Large intestine (tissue), 3 donors: ENCODE measurements at regions not wholly inside any gene's neighbourhood (a gene's known extent, or its start where the extent isn't known, plus 50 kb on each side); places are given as distances from the start of the nearest gene placed in this dataset.
"Not testable (repeated sequence)": the region's sequence is repeated elsewhere in the genome, so short reads cannot be mapped to it uniquely, and the experiment has no call there.

Experiments used
- DNase-seq, 2 donors: peaks; one replicate each; pipeline versions ENCODE4 v3.0.0 to v3.0.0-alpha.2; 2013
- H3K27ac ChIP-seq: one replicate; pipeline ENCODE4 v1.5.1; 2013; ENCODE audit warnings: low read length
- H3K27me3 ChIP-seq: 2 replicates; pipeline ENCODE4 v1.6.1; 2013; ENCODE audit warnings: low read length; ENCODE audit not compliant: control insufficient read depth, insufficient read depth
- H3K36me3 ChIP-seq: 2 replicates; pipeline ENCODE4 v1.6.1; 2013; ENCODE audit warnings: low read length; ENCODE audit not compliant: control insufficient read depth, insufficient read depth
- H3K4me1 ChIP-seq: one replicate; pipeline ENCODE4 v1.6.1; 2013; ENCODE audit warnings: low read length; ENCODE audit not compliant: control insufficient read depth, insufficient read depth
- H3K4me3 ChIP-seq: one replicate; pipeline ENCODE4 v1.5.1; 2013; ENCODE audit warnings: low read length
- H3K9me3 ChIP-seq: one replicate; pipeline ENCODE4 v1.6.1; 2013; ENCODE audit warnings: mild to moderate bottlenecking, low read depth, low read length, moderate library complexity; ENCODE audit not compliant: control insufficient read depth
- WGBS: methylation state at CpG from one replicate; pipeline ENCODE4 v1.1.5; 2013; ENCODE audit warnings: low lambda C conversion rate; ENCODE audit not compliant: insufficient coverage; 5-methylcytosine and 5-hydroxymethylcytosine counted together

DNA sequence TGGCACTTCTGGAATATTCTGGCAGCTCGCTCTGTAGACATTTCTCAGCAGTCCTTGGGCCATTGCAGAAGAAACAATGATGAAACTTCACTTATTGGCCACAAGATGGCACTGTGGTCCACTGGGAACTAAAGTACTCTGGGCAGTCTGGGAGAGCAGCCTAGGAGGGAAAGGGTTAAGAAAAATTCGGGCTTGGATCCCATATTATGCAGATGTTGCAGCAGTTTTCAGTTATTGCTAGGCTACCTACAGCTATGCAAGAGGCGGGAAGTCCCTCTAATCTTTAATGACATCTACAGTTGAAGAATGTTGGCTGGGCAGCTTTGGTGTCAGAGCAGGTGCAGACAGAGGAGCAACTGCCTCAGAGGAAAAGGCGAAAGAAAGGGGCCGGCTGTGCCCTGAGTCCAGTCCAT is 201.7 kb upstream of the PRSS58 start:
- H3K9me3 ChIP-seq, result no peaks in the 10 kb centered on the region
- H3K4me3 ChIP-seq, result no peak overlapping the region
- H3K27ac ChIP-seq, result no peak overlapping the region
- no peaks in the 10 kb centered on the region for H3K36me3 ChIP-seq
- WGBS, result no CpG with 5 or more reads among the region's 5 CpGs
- H3K27me3 ChIP-seq, result peaks cover 13% of the 10 kb centered on the region
- H3K4me1 ChIP-seq, result no peaks in the 10 kb centered on the region
- DNase-seq, result peak; percentile 23 to 42

DNA sequence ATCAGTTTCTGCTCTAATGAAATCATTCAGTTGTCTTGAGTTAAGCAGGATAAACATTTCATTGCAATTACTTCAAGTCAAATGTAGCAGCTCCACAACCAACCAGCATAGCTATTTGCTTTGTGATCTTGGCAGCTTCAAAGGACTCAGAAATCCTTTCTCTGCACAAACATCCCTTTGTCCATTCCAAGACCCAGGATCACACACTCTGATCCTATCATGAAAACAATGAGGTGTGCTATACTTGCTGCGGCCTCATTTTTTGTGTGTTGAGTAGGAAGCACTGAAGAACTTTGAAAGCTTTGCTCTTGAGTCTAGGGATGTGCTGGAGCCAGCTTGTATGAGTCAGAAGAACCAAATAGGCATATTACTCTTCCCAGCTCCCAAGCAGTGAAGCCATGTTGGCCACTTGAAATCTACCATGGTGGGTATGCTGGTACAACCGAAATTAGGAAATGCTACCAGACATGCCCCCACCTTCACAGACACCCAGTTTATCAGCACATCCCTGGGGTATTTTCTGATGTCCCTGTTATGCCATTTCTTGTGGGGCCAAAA is 199.4 kb upstream of the PRSS58 start:
- Histone ChIP-seq H3K9me3 (no peaks in the 10 kb centered on the region), H3K27ac (no peak overlapping the region), H3K4me1 (no peaks in the 10 kb centered on the region), H3K4me3 (no peak overlapping the region), H3K27me3 (peaks cover 13% of the 10 kb centered on the region), H3K36me3 (no peaks in the 10 kb centered on the region)
- WGBS, result no CpG with 5 or more reads among the region's 2 CpGs
- no peak for DNase-seq

DNA sequence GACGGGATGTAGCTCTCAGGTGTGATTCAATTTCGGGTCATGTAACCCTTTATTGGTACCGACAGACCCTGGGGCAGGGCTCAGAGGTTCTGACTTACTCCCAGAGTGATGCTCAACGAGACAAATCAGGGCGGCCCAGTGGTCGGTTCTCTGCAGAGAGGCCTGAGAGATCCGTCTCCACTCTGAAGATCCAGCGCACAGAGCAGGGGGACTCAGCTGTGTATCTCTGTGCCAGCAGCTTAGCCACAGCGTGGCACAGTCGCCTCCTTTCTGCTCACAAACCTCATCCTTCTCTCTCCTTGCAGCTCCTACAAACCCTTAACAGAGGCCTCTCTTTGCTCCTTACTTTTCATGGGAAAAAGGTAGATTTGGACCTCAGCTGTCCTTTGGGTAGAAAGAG is 197.5 kb upstream of the PRSS58 start:
- Histone ChIP-seq H3K4me3 (no peak overlapping the region), H3K36me3 (no peaks in the 10 kb centered on the region), H3K4me1 (no peaks in the 10 kb centered on the region), H3K9me3 (no peaks in the 10 kb centered on the region), H3K27me3 (peaks cover 13% of the 10 kb centered on the region), H3K27ac (no peak overlapping the region)
- no CpG with 5 or more reads among the region's 10 CpGs for WGBS
- no peak for DNase-seq

DNA sequence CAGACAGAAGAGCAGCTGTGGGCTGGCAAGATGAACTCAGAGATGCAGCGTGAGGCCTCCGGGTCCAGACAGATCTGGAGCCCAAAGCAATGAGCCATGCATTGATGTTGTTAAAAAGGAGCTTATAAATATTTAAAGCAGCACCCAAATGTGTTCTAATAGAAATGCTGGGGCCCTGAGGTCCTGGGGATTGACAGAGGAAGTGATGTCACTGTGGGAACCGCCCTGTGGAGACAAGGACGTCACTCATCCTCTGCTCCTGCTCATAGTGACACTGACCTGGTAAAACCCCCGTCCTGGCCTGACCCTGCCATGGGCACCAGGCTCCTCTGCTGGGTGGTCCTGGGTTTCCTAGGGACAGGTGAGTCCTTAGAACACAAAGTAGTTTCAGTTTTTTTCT is 197.0 kb upstream of the PRSS58 start:
- DNase-seq, result no peak
- no peaks in the 10 kb centered on the region for H3K36me3 ChIP-seq
- no peaks in the 10 kb centered on the region for H3K9me3 ChIP-seq
- H3K27me3 ChIP-seq, result peaks cover 13% of the 10 kb centered on the region
- H3K4me3 ChIP-seq, result no peak overlapping the region
- H3K4me1 ChIP-seq, result no peaks in the 10 kb centered on the region
- WGBS, result no CpG with 5 or more reads among the region's 5 CpGs
- no peak overlapping the region for H3K27ac ChIP-seq

DNA sequence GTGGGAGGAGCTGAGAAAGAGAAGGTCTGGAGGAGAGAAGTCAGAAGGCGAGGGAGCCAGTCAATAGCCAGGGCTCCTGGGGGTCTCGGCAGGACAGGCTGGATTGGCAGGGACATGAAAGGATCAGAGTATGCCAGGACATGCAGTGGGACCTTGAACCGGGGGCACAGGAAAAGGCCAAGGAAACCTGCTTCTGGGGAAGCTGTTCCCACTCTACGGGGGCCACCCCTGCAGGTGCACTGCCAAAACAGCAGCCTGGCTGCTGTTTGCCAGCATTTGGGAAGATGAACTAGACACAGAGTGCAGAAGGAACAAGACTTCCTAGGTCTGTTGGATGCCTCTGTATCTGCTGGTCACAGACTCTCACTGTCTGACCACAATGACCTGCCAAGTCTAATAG is 194.9 kb upstream of the PRSS58 start:
- Histone ChIP-seq H3K9me3 (no peaks in the 10 kb centered on the region), H3K27ac (no peak overlapping the region), H3K4me3 (no peak overlapping the region), H3K4me1 (no peaks in the 10 kb centered on the region), H3K36me3 (no peaks in the 10 kb centered on the region), H3K27me3 (peaks cover 13% of the 10 kb centered on the region)
- no peak for DNase-seq
- WGBS, result 100% methylated on average over 1 of the region's 4 CpGs

DNA sequence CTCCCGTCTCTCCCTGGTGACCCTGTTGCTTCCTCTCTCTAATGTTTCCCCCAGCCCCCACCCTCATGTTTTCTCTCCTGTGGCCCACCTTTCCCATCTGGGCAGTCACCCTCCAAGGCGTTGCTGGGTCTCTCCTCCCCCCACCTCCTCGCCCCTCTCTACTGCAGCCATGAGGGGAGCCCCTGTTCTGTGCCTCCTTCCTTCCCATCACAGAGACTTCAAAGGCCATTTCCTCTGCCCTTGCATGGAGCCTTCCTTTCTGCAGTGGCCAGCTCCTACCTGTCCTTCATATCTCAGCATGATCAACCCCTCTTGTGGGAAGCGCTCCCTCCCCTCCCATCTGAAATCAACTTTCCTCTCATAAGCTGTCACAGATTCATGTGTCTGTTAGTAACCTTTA is 194.0 kb upstream of the PRSS58 start:
- no peak overlapping the region for H3K4me3 ChIP-seq
- H3K9me3 ChIP-seq, result no peaks in the 10 kb centered on the region
- peaks cover 13% of the 10 kb centered on the region for H3K27me3 ChIP-seq
- H3K4me1 ChIP-seq, result no peaks in the 10 kb centered on the region
- DNase-seq, result peak in 1 of 2 donors; percentile 26
- no peak overlapping the region for H3K27ac ChIP-seq
- H3K36me3 ChIP-seq, result no peaks in the 10 kb centered on the region
- WGBS, result no CpG with 5 or more reads among the region's 4 CpGs

DNA sequence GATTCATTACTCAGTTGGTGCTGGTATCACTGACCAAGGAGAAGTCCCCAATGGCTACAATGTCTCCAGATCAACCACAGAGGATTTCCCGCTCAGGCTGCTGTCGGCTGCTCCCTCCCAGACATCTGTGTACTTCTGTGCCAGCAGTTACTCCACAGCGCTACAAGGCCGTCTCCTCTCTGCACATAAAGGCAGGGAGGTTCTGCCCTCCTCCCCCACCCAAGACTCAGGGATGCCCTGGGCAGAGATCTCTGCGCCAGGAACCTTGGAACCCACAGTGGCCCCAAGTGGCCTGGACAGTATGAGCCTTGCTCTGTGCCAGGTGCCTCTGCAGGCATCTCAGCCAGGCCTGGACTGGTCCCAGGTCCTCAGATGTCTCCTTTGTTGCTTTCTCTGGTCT is 193.4 kb upstream of the PRSS58 start:
- H3K9me3 ChIP-seq, result no peaks in the 10 kb centered on the region
- DNase-seq, result no peak
- no CpG with 5 or more reads among the region's 5 CpGs for WGBS
- no peaks in the 10 kb centered on the region for H3K4me1 ChIP-seq
- peaks cover 10% of the 10 kb centered on the region for H3K27me3 ChIP-seq
- no peak overlapping the region for H3K4me3 ChIP-seq
- no peak overlapping the region for H3K27ac ChIP-seq
- H3K36me3 ChIP-seq, result no peaks in the 10 kb centered on the region

DNA sequence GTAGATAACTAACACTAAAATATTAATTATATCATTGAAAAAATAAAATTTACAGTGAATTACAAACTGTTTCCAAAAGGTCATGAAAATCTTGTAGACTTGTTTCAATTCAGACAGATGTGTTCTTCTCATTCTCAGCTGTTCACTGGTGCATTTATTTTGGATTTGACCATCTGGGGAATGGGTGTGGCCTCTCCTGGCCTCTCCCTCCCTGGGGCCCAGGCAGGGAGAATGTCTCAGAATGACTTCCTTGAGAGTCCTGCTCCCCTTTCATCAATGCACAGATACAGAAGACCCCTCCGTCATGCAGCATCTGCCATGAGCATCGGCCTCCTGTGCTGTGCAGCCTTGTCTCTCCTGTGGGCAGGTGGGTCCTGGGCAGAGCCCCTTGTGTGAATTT is 192.8 kb upstream of the PRSS58 start:
- Histone ChIP-seq H3K27me3 (peaks cover 10% of the 10 kb centered on the region), H3K4me1 (no peaks in the 10 kb centered on the region), H3K36me3 (no peaks in the 10 kb centered on the region), H3K9me3 (no peaks in the 10 kb centered on the region), H3K27ac (no peak overlapping the region), H3K4me3 (no peak overlapping the region)
- no CpG with 5 or more reads among the region's 2 CpGs for WGBS
- DNase-seq, result no peak

DNA sequence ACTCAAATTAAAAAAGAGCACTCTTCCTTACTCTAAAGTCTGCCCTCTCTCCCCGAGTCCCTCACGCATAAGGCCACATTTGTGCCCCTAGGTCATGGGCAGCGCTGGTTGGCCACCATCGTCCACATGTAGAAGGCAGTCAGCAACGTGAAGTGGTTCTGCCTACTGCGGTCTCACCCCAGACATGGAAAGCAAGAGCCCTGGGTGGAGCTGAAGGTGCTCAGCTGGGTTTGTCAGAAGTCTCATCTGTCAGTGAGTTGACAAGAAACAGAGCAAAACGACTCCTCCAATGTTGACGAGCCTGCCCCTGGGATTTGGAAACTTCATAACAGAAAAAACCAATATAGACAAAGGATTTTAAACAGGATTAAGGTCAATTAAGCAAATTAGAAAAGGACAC is 192.3 kb upstream of the PRSS58 start:
- WGBS, result no CpG with 5 or more reads among the region's 8 CpGs

DNA sequence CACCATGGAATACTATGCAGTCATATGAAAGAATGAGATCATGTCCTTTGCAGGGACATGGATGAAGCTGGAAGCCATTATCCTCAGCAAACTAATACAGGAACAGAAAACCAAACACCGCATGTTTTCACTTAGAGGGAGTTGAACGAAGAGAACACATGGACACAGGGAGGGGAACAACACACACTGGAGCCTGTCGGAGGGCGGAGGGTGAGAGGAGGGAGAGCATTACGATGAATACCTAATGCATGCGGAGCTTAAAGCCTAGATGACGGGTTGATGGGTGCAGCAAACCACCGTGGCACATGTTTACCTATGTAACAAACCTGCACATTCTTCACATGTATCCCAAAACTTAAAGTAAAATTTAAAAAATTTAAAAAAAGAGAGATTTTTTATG is 191.0 kb upstream of the PRSS58 start:
- DNase-seq, H3K4me3 ChIP-seq, H3K4me1 ChIP-seq, H3K27ac ChIP-seq, H3K27me3 ChIP-seq, H3K36me3 ChIP-seq, H3K9me3 ChIP-seq: not testable (repeated sequence)
- WGBS, result no CpG with 5 or more reads among the region's 8 CpGs

More for the DNA sequence above, 192.3 kb upstream of the PRSS58 start:
- Histone ChIP-seq H3K27ac (no peak overlapping the region), H3K4me3 (no peak overlapping the region), H3K36me3 (no peaks in the 10 kb centered on the region), H3K4me1 (no peaks in the 10 kb centered on the region), H3K27me3 (peaks cover 10% of the 10 kb centered on the region), H3K9me3 (no peaks in the 10 kb centered on the region)
- DNase-seq, result no peak

DNA sequence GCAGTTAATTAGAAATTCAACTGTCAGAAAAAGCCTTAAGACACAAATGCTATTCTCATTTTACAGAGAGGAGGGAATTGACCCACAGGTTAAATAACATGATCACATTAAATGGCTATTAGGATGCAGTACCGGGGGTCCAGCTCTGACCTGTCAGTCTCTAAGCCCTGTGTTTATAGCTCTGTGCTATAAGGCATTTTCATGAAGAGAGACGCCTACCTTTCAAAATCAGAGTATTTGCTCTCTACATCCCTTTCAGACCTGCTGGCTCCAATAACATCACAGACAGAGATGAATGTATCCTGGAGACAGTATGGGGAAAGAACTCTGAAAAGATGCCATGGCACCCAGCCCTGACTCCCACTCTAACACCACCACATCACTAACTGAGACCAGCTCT is 189.9 kb upstream of the PRSS58 start:
- DNase-seq, result no peak
- no peaks in the 10 kb centered on the region for H3K9me3 ChIP-seq
- no peaks in the 10 kb centered on the region for H3K36me3 ChIP-seq
- H3K27me3 ChIP-seq, result peaks cover 5% of the 10 kb centered on the region
- no peak overlapping the region for H3K4me3 ChIP-seq
- H3K4me1 ChIP-seq, result no peaks in the 10 kb centered on the region
- H3K27ac ChIP-seq, result no peak overlapping the region
- no CpG with 5 or more reads among the region's 2 CpGs for WGBS
